HG02870 (cell line): ENCODE measurements at regions not wholly inside any gene's neighbourhood (a gene's known extent, or its start where the extent isn't known, plus 50 kb on each side); places are given as distances from the start of the nearest gene placed in this dataset.

ENCODE experiments used
- ATAC-seq: cut with Tn5 transposase; IDR thresholded peaks from one replicate; pipeline ENCODE4 v1.9.1; 2021; ENCODE audit warnings: mild to moderate bottlenecking, moderate library complexity; ENCODE audit not compliant: unreplicated experiment

- no peak for ATAC-seq
Observed at GRCh38 chr7:45349090-45349489, 191.5 kb downstream of the RAMP3 start.

- ATAC-seq, result no peak
Observed at GRCh38 chr7:45350896-45351295, 193.3 kb downstream of the RAMP3 start.

- no peak for ATAC-seq
Observed at GRCh38 chr7:45358287-45358686, 200.7 kb downstream of the RAMP3 start.

- ATAC-seq, result no peak
Observed at GRCh38 chr7:45359250-45359649, 201.7 kb downstream of the RAMP3 start.

- no peak for ATAC-seq
Observed at GRCh38 chr7:45359776-45360175, 202.2 kb downstream of the RAMP3 start.

GRCh38 chr7:45363669-45364068 is 206.1 kb downstream of the RAMP3 start:
- no peak for ATAC-seq

- no peak for ATAC-seq
Observed at GRCh38 chr7:45365341-45365740, 207.8 kb downstream of the RAMP3 start.

- no peak for ATAC-seq
Observed at GRCh38 chr7:45366475-45366874, 207.7 kb upstream of the ADCY1 start.

- no peak for ATAC-seq
Observed at GRCh38 chr7:45367026-45367425, 207.1 kb upstream of the ADCY1 start.

GRCh38 chr7:45368129-45368807 is 205.9 kb upstream of the ADCY1 start:
- no peak for ATAC-seq

GRCh38 chr7:45384499-45384898 is 189.7 kb upstream of the ADCY1 start:
- ATAC-seq, result no peak

- no peak for ATAC-seq
Observed at GRCh38 chr7:45387837-45388236, 186.3 kb upstream of the ADCY1 start.

- no peak for ATAC-seq
Observed at GRCh38 chr7:45389073-45389872, 184.9 kb upstream of the ADCY1 start.

GRCh38 chr7:45390180-45390579 is 184.0 kb upstream of the ADCY1 start:
- no peak for ATAC-seq

- ATAC-seq, result no peak
Observed at GRCh38 chr7:45390731-45391130, 183.4 kb upstream of the ADCY1 start.

GRCh38 chr7:45391618-45392451 is 182.3 kb upstream of the ADCY1 start:
- no peak for ATAC-seq

GRCh38 chr7:45394117-45394708 is 180.0 kb upstream of the ADCY1 start:
- ATAC-seq, result no peak

GRCh38 chr7:45399069-45399468 is 175.1 kb upstream of the ADCY1 start:
- no peak for ATAC-seq

- ATAC-seq, result no peak
Observed at GRCh38 chr7:45400680-45401079, 173.5 kb upstream of the ADCY1 start.

GRCh38 chr7:45401155-45401554 is 173.0 kb upstream of the ADCY1 start:
- ATAC-seq, result no peak

GRCh38 chr7:45401851-45402250 is 172.3 kb upstream of the ADCY1 start:
- ATAC-seq, result no peak
